Hematopoietic multipotent progenitor cell treated with erythropoietin and hydrocortisone succinate and interleukin-3 and kit ligand, for 4 days (in vitro differentiated cells): ENCODE measurements at regions not wholly inside any gene's neighbourhood (a gene's known extent, or its start where the extent isn't known, plus 50 kb on each side); places are given as distances from the start of the nearest gene placed in this dataset.
"Not testable (repeated sequence)": the region's sequence is repeated elsewhere in the genome, so short reads cannot be mapped to it uniquely, and the experiment has no call there.

Experiments used
- DNase-seq: peaks from one replicate; pipeline ENCODE4 v3.0.0-alpha.2; 2015

DNA sequence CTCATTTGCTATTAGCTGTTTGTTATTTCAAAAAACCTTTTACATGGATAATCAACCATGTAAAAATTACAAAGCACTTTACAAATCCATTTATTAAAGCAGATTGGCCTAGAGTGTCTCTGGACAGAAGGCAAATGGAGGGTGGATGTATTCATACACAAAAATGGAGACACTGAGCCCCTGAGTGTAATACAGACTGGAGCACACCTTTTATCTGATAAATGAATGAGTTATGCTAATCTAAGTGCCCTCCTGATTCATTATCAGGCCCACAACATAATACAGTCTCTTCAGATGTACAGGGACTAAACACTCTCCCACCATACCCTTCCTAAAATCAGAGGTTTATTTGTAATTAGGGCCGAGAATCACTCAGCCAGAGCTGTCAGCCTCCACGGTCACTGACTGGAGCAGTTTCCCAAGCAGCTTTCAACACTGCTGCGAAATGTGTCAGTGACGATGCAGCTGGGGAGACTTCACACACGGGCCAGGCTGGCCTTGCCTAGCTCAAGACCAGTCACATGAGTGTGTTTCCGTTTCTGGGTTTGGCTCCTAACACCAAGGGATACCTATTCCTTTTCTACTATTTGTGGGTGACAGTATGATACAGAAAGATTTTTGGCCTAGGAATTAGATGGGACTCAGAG, 271.8 kb downstream of the ZIC1 start:
- DNase-seq: no peak

DNA sequence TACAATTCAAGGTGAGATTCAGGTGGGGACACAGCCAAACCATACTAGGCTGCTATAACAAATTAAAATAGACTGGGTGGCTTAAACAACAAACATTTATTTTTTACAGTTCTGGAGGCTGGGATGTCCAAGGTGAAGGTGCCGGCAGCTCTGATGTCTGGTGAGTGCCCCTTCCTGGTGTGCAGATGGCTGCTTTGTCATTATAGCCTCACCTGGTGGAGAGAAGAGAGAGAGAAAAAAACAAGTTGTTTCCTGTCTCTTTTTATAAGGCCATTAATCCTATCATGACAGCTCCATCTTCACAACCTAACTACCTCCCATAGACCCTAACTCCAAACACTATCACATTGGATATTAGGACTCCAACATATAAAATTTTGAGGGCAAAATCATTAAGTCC, 279.7 kb downstream of the ZIC1 start:
- no peak for DNase-seq

DNA sequence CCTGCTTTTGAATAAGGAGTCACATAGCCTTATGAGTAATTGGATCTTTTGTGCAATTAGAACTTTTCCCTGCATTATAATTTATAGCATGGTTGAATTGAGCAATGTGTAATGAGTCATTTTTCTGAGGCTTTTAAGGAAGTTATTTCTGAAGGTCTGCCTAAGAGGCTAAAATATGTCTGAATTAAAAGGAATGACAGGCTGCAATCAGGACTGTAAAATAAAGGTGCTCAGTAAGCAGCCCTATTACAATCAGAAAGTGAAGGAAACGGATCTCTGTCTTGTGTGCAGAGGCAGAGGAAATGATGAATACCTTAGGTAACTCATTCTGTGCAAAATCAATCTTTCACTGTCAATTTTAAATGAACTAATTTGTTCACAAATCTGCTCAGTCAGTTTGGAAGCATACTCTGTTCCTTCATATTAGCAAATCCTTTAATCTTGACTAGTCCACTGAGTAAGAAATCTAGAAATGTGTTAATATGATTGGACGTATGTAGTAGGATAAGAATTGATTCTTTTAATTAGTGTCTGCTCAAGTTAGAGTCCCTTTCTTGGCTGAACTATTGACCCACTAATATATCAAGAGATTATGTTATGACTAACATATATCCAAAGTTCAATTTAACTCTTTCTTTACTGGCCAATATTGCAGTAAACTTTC, 290.1 kb downstream of the ZIC1 start:
- DNase-seq: peak; percentile 15

DNA sequence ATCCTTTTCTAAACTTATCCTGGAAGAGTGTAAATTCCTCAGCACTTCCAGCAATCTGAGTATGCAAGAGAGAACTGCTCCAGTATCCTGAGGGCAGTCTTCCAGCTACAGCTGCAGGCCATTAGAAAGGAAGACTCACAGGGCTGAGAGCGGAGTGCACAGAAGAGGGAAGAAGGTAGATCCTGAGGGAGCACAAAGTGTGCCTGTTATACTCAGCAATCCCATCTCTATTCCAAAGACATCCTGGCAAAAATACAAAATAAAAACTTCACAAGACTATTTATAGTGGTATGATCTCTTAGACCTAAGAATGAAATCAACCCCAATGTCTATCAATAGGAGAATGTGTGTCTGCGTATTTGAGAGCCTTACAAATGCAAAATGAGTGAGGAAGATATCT, 292.0 kb downstream of the ZIC1 start:
- DNase-seq: no peak

DNA sequence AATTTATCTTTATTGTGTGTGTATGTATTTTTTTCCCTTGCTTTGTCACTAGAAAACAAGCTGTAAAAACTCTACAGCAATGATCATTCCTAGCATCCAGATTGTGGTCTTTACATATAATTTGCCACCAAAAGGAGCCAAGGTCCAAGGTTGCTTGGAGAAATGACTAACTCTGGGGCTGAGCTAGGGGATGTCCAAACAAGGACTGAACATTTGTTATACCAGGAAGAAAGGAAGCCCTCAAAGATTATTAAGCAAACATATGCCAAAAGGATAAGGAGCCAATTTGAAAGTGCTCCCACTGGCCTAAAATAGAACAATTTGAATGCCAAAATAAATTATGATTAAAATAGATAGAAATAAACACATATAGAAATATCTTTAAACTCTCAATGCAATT, 293.3 kb downstream of the ZIC1 start:
- no peak for DNase-seq

DNA sequence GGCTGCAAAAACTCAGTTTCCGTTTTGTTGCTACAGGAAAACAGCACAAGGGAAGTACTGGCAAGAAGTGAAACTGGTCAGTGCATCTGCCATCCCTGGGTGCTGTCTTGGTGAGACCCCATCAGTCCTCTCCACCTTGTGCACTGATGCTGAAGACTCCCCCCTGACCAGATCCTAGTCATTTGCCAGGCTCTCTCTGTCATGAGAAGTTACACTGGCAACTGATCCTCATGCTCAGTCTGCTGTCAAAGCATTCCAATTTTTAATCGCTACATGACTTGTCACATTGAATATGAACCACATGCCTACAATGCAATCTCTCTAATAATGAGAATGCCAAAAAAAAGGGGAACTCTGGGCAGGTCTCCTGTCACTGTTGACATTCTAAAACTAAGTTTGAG, 296.5 kb downstream of the ZIC1 start:
- DNase-seq: peak; percentile 47

DNA sequence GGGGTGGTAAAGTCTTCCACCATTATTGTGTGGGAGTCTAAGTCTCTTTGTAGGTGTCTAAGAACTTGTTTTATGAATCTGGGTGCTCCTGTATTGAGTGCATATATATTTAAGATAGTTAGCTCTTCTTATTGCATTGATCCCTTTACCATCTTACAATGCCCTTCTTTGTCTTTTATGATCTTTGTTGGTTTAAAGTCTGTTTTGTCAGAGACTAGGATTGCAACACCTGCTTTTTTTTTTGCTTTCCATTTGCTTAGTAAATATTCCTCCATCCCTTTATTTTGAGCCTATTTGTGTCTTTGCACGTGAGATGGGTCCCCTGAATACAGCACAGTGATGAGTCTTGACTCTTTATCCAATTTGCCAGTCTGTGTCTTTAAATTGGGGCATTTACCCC, 301.6 kb downstream of the ZIC1 start:
- not testable (repeated sequence) for DNase-seq

DNA sequence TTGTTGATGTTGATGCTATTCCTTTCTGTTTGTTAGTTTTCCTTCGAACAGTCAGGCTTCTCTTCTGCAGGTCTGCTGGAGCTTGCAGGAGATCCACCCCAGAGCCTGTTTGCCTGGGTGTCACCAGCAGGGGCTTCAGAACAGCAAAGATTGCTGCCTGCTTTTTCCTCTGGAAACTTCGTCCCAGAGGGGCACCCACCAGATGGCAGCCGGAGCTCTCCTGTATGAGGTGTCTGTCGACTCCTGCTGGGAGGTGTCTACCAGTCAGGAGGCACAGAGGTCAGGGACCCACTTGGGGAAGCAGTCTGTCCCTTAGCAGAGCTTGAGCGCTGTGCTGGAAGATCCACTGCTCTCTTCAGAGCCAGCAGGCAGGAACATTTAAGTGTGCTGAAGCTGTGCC, 303.2 kb downstream of the ZIC1 start:
- DNase-seq: no peak

DNA sequence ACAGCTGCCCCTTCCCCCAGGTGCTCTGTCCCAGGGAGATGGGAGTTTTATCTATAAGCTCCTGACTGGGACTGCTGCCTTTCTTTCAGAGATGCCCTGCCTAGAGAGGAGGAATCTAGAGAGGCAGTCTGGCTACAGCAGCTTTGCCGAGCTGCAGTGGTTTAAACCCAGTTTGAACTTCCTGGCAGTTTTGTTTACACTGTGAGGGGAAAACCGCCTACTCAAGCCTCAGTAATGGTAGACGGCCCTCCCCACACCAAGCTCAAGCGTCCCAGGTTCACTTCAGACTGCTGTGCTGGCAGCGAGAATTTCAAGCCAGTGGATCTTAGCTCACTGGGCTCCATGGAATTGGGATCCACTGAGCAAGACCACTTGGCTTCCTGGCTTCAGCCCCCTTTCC, 303.6 kb downstream of the ZIC1 start:
- DNase-seq: not testable (repeated sequence)

DNA sequence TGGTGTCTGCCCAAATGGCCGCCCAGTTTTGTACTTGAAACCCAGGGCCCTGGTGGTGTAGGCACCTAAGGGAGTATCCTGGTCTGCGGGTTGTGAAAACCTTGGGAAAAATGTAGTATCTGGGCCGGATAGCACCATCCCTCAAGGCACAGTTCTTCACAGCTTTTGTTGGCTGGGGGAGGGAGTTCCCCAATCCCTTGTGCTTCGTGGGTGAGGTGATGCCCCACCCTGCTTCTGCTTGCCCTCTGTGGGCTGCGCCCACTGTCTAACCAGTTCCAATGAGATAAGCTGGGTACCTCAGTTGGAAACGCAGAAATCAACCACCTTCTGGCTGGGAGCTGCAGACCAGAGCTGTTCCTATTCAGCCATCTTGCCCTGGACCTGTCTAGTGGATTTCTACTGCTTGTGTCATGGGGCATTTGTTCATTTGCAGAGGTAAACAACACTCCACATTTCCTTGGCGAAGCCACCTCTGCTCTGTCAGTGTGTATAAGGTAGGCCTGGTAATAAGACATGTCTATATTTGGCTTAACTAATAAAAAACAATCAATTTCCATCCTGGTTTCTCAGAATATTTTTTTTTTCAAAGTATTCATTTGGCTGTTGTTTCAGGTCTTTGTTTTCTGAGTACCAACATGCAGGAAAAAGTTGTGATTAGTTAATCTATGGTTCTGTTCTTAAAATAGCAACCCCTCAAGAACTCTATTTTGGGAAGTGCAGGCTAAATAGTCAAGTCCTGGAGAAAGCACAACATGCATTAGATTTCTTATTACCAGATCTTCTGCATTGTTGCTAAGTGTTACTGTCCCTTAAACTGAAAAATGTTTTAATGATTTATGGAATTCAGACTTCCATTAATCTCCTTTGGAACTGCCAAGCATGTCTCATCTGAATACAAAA, 304.3 kb downstream of the ZIC1 start:
- DNase-seq: peak; percentile 31

DNA sequence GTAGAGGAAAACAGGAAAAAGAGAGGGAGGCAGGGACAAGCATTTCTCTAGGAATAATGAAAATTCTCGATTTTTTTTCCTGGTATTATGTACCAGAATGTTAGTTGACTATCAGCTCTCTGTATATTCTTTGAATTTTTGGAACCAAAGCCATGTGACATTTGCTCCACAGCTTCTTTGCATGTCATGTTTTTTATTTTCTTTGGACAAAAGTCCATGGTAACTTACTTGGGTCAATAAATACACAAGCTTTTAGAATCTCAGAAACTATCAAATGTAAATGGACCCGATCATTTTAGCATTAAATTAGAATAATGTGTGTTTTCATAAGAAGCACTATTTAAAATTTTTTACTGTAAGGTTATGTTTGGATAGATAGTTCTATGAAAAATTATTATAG, 320.5 kb downstream of the ZIC1 start:
- no peak for DNase-seq

DNA sequence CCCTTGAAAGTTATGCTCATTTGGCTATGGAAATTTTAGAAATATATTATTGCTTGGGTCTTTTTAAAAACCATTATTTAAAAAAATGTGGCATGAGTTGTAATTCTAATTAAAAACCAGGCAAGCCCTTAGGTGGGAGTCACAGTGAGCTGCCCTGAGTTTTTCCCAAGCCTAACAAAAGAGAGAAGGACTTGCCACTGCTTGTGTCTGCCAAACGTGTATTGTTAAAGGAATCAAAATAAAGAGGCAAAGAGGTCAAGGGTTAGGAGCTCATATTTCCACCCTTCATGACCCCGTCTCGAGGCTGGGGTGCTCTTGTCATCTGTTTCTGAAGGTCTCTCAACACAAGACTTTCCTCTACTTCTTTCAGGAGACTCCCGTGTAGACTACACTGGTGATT, 321.1 kb downstream of the ZIC1 start:
- DNase-seq: no peak

DNA sequence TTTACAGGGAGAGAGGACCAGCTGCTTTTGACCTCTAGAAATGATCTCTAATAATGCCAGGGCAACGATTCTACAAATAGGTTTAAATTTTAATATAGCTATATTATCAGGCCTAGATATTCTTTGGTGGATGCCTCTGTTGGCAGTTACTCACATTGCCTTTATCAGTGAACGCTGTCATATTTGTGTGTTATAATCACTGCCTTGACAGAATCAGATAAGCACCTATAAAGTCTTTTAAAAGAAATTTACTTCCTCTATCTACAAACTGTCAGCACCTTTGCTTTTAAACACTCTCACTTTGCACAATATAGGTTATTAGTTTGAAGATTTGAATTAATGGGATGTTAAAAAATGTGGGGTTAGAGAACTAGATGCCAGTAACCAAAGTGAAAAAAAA, 324.1 kb downstream of the ZIC1 start:
- DNase-seq: peak; percentile 50

DNA sequence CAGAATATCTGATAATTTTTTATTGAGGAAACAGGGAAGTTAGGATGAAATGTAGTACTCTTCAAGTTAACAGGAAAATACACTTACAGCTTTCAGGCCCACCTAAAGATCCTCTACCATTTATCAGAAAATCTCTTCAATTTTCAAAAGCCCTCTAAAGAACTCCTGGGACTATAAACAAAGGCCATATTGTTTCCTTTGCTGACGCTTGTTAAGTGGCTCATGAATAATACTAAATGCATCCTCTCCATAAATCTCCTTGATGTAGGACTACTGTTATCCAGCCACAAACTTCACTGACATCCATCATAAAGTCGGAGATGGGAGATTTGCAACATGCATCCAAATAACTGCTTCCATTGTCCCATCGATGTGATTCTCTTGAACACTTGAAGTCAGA, 326.5 kb downstream of the ZIC1 start:
- DNase-seq: no peak

DNA sequence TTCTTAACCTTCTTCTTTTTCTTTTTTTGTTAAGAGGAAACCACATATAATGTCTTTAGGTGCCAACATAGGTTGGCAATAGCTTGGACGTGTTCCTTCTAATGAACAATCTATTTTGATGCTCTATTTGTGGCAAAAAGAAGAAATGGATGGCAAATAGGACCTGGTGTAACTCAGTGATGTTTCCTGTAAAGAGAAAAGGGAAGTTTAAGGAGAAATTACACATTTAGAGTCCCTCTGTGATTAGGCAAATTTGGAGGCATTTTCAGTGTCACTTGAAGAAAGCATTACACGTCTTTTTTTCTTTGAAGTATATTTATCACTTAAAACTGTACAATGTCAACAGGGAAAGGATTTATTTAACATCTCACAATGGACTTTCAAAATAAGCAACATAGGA, 327.1 kb downstream of the ZIC1 start:
- DNase-seq: peak; percentile 32

DNA sequence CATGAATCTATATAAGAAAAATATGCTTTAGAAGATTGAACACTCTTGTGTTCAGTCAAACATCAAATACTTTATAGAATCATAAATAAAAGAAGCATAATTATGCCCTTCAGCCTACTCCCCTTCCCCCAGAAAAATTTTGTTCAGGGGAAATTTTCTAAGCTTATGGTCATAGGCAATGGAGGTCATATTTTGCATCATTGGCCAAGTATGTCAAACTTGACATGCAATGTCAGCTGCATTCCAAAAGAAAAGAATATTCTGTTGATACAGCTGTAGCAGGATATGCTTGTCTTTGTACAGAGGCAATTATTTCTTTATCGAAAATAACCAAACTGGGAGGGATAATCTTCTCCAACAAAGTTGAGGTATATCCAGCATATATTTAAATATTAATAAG, 328.2 kb downstream of the ZIC1 start:
- no peak for DNase-seq

DNA sequence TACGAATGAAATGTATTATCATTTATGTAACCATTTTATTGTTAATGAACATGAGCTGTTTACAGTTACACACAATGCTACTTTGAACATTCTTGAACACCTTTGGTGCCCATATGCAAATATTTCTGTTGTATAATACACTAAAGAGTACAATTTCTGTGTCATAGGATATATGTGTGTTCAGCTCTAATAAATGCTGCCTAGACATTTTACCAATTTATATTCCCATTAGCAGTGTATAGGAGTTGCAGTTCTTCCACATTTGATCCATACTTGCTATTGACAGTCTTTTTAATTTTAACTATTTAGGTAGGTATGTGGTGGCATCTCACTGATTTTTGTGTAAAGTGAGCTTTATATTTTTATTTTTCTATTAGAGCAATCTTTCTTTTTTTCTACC, 331.8 kb downstream of the ZIC1 start:
- DNase-seq: no peak

DNA sequence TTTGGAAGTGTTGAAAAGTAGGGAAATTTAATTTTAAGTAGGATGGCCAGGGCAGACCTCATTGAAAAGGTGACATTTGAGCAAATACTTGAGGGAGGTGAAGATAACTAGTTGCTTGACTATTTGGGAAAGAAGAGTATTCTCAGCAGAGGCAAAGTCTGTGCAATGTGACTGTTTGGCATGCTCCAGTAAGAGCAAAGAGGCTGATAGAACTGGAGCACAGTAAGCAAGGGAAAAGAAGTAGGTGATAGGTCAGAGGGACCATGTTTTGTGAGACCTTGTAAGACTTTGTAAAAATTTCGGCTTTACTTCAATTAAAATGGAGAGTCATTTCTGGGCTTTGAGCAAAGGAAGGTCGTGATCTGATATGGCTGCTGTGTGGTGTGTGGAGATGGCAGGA, 335.8 kb downstream of the ZIC1 start:
- DNase-seq: no peak

DNA sequence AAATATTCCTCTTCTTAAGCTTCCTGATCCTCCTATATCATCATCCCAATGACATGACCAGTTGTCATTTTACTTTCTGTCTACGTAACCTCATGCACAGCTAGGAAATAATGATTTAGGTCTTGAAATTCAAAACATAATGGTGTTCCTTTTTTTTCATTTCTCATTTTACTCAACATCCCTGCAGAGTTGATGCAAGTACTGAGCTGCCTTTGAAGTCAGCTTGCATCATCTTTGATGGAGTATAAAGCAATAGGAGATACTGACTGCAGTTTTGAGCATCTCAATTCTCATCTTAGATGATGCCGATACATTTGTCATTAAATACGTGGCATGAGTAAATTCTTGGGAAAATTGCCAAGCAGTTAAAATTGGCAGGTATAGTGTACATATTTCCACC, 346.1 kb downstream of the ZIC1 start:
- no peak for DNase-seq

DNA sequence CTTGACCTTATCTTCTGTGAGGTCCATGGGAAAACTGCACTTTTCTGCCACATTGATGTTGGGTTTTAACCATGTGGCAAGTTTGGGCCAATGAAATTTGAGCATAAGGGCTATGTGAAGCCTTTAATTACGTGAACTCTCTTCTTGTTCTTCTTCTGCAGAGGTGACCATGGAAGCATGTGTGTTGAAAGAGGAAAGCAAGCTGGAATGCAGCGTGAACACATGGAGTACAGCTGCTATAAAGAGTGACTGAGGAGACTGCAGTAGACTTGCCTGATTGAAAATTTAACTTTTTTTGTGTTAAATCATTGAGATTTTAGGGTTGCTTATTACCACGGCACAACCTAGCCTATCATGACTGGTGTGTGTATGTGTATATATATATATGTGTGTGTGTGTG, 347.3 kb downstream of the ZIC1 start:
- DNase-seq: no peak

DNA sequence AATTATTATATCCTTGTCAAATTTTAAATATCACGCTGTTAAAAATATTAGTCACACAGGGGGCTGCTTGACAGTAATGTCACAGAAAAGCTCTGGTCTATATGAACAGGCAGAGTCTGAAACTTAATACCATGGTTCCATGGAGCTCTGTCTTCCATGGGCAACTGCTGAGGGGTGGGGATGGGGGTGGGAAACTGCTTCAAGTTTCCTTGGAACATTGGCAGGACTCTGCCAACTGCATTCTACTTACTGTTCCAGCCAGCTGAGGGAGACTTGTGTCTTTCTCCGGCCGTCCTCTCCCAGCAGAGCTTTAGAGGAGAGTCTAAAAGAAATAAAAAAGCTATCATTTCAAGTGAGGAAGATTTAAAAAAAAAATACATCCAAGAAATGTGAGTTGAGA, 348.7 kb downstream of the ZIC1 start:
- DNase-seq: no peak

DNA sequence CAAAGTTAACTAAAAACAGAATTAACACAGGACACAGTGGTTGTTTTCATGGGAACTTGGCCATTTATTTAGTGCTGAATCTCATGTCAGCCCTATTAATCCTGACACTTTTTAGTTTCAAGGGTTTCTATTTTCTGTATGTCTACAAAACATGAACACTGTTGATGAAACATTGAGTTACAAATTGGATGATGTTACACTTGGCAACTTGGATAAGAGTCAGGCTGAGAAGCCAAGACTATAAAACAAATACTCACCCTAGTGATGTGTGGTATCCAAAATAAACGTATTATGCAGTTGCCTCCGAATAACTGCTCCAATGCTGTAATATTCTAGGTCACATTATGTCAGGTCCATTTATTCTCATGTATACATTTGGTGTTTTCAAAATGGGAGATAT, 349.6 kb downstream of the ZIC1 start:
- no peak for DNase-seq

DNA sequence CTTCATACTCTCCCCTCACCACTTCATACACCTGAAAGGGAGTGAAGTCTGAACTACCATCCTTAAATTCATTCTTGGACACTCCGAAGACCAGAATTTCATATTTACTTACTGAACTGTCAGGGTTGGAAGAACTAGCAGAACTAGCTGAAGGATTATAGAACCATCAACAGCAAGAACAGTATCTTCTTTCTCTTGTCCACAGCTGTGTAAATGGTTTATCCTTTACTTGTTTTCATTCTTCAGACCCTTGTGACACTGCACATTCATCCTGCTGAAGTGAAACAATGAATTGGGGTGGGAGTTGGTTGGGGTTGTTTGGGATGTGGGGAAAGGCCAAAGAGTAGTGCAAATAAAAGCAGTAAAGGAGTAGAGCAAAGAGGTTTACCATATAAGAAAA, 350.9 kb downstream of the ZIC1 start:
- no peak for DNase-seq

DNA sequence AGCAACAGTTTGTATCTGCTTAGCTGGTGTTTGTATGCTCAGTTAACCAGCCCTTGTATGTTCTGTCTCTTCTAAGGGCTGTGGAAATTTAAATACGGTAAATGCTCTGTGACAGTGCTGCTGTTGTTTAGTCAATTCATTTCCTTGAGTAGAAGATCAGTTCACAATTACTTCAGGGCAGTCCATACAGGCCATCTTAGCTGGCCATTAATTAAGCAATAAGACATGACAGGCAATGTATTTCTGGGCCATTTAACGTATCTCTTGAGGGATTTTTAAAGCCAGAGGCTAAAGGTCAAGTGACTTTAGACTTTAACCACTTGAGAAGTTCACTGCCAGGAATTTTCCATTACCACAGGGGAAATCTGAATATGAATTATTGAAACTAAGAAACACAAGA, 351.8 kb downstream of the ZIC1 start:
- DNase-seq: no peak
